PC-9 (cell line): ENCODE measurements at regions not wholly inside any gene's neighbourhood (a gene's known extent, or its start where the extent isn't known, plus 50 kb on each side); places are given as distances from the start of the nearest gene placed in this dataset.

Source experiments
- EZH2 ChIP-seq: fragments of 200-600 bp; sonication (generic); IDR thresholded peaks from 2 replicates; pipeline ENCODE4 v1.8.0; 2017; ENCODE audit warnings: antibody characterized with exemption, low read depth
- TF ChIP-seq, protein P1 (sequence below): fragments of 200-600 bp; sonication (generic); conservative IDR thresholded peaks from 2 replicates; pipeline ENCODE4 v1.6.1; 2017; ENCODE audit warnings: mixed run types, antibody characterized with exemption, mild to moderate bottlenecking, moderate library complexity

DNA sequence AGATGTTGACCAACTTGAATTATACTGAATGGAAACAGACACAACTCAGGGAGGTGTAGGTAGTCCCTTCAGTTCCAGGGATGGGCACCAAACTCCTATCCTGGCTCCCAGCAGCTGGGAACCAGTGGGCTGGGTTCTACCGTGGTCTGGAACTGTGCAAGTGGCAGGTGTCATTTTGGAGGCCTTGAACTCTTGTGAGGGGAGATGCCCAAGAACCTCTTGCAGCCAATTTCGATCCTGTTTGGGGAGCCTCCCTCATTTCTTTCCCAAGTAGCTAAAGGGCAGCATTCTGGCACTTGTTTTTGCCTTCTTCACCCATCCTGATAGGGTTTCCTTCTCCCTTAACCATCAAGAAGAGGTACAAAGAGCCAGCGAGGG, 200.2 kb downstream of the ANKRD30B start:
- TF ChIP-seq, protein P1, sequence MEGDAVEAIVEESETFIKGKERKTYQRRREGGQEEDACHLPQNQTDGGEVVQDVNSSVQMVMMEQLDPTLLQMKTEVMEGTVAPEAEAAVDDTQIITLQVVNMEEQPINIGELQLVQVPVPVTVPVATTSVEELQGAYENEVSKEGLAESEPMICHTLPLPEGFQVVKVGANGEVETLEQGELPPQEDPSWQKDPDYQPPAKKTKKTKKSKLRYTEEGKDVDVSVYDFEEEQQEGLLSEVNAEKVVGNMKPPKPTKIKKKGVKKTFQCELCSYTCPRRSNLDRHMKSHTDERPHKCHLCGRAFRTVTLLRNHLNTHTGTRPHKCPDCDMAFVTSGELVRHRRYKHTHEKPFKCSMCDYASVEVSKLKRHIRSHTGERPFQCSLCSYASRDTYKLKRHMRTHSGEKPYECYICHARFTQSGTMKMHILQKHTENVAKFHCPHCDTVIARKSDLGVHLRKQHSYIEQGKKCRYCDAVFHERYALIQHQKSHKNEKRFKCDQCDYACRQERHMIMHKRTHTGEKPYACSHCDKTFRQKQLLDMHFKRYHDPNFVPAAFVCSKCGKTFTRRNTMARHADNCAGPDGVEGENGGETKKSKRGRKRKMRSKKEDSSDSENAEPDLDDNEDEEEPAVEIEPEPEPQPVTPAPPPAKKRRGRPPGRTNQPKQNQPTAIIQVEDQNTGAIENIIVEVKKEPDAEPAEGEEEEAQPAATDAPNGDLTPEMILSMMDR = no peak
- TF ChIP-seq EZH2 = no peak
